Fibroblast of lung (primary cell): ENCODE measurements at regions not wholly inside any gene's neighbourhood (a gene's known extent, or its start where the extent isn't known, plus 50 kb on each side); places are given as distances from the start of the nearest gene placed in this dataset.
"Not testable (repeated sequence)": the region's sequence is repeated elsewhere in the genome, so short reads cannot be mapped to it uniquely, and the experiment has no call there.

Source experiments
- DNase-seq, 2 donors: peaks; one replicate each; pipeline versions ENCODE4 v3.0.0 to v3.0.0-alpha.2; 2010; ENCODE audit warnings: low read depth in 2 of 2
- H2AFZ ChIP-seq: 2 replicates; pipeline ENCODE4 v1.5.1; 2012; ENCODE audit warnings: low read length, control low read depth, inconsistent platforms
- H3K27ac ChIP-seq: 2 replicates; pipeline ENCODE4 v1.5.1; 2011; ENCODE audit warnings: low read length, control low read depth; ENCODE audit not compliant: insufficient read depth
- H3K27me3 ChIP-seq: 2 replicates; pipeline ENCODE4 v1.5.1; 2011; ENCODE audit warnings: mild to moderate bottlenecking, low read length; ENCODE audit not compliant: control insufficient read depth, insufficient read depth
- H3K36me3 ChIP-seq: 2 replicates; pipeline ENCODE4 v1.5.1; 2011; ENCODE audit warnings: low read length; ENCODE audit not compliant: control insufficient read depth, insufficient read depth
- H3K4me1 ChIP-seq: 2 replicates; pipeline ENCODE4 v1.5.1; 2011; ENCODE audit warnings: low read length; ENCODE audit not compliant: control insufficient read depth, insufficient read depth; ENCODE audit errors: extremely low read depth
- H3K4me2 ChIP-seq: 2 replicates; pipeline ENCODE4 v1.5.1; 2011; ENCODE audit warnings: low read length, control low read depth; ENCODE audit not compliant: insufficient read depth; ENCODE audit errors: extremely low read depth
- H3K4me3 ChIP-seq, 4 experiments: fragments of 200-600 bp in 1 of 4; sonication (generic) in 1 of 4; replicated peaks in 1 of 4; 2 replicates each; pipeline ENCODE4 v1.5.1; 2011 to 2016; ENCODE audit warnings: low read length in 4 of 4, low read depth in 3 of 4, mild to moderate bottlenecking in 3 of 4, control low read depth in 2 of 4, inconsistent platforms in 1 of 4, mixed read lengths in 1 of 4; ENCODE audit not compliant: insufficient read depth in 1 of 4; ENCODE audit errors: control extremely low read depth in 1 of 4
- H3K79me2 ChIP-seq: 2 replicates; pipeline ENCODE4 v1.5.1; 2012; ENCODE audit warnings: mild to moderate bottlenecking, low read length, inconsistent platforms; ENCODE audit not compliant: control insufficient read depth, insufficient read depth
- H3K9ac ChIP-seq: 2 replicates; pipeline ENCODE4 v1.5.1; 2011; ENCODE audit warnings: mild to moderate bottlenecking, low read length, control low read depth; ENCODE audit not compliant: insufficient read depth
- H3K9me3 ChIP-seq: 2 replicates; pipeline ENCODE4 v1.5.1; 2012; ENCODE audit warnings: low read depth, low read length; ENCODE audit not compliant: control insufficient read depth, insufficient read depth
- H4K20me1 ChIP-seq: 2 replicates; pipeline ENCODE4 v1.5.1; 2011; ENCODE audit warnings: low read length; ENCODE audit not compliant: control insufficient read depth, insufficient read depth; ENCODE audit errors: extremely low read depth
- EZH2 ChIP-seq: IDR thresholded peaks from 2 replicates; pipeline ENCODE4 v1.5.1; 2012; ENCODE audit warnings: low read length, control low read depth, mild to moderate bottlenecking; ENCODE audit errors: missing control alignments
- TF ChIP-seq, protein P1 (sequence below), 2 donors: IDR thresholded peaks in 1 of 2; conservative IDR thresholded peaks in 1 of 2; 1 replicate in 1 of 2; 2 replicates in 1 of 2; pipeline ENCODE4 v1.5.1; 2011 to 2012; ENCODE audit warnings: low read length in 2 of 2, control low read depth in 1 of 2, inconsistent platforms in 1 of 2, low read depth in 1 of 2, mild to moderate bottlenecking in 1 of 2

DNA sequence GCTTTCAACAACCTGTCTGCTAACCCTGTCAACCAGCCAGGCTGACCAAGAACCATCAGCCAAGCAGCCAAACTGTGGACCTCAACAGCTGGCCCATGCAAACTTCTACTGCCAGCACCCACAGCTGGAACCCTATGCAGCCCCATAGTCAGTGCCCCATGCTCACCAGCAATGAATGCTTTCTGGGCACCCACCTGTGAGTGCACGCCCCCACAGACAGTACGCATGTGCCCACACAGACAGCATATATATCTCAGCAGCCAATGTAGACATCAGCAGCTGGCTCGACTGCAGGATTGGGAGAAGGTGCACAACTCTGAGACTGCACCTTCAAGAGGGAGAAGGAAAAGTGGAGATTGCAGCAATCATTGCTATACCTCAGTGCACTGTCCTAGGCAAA, 1534.6 kb downstream of the GRIK2 start:
- H3K79me2 ChIP-seq, result no peaks in the 10 kb centered on the region
- H3K27ac ChIP-seq, result no peak overlapping the region
- no peak overlapping the region for H3K4me3 ChIP-seq
- TF ChIP-seq, protein P1, sequence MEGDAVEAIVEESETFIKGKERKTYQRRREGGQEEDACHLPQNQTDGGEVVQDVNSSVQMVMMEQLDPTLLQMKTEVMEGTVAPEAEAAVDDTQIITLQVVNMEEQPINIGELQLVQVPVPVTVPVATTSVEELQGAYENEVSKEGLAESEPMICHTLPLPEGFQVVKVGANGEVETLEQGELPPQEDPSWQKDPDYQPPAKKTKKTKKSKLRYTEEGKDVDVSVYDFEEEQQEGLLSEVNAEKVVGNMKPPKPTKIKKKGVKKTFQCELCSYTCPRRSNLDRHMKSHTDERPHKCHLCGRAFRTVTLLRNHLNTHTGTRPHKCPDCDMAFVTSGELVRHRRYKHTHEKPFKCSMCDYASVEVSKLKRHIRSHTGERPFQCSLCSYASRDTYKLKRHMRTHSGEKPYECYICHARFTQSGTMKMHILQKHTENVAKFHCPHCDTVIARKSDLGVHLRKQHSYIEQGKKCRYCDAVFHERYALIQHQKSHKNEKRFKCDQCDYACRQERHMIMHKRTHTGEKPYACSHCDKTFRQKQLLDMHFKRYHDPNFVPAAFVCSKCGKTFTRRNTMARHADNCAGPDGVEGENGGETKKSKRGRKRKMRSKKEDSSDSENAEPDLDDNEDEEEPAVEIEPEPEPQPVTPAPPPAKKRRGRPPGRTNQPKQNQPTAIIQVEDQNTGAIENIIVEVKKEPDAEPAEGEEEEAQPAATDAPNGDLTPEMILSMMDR (conservative IDR thresholded peaks at IDR 0.05 in 1 of 2, IDR thresholded peaks at IDR 0.05 in 1 of 2; ENCODE audit: low read depth in 1 of 2, low read length in 2 of 2), result no peak
- H3K27me3 ChIP-seq, result no peaks in the 10 kb centered on the region
- no peaks in the 10 kb centered on the region for H3K4me1 ChIP-seq
- no peak overlapping the region for H3K4me2 ChIP-seq
- H3K9me3 ChIP-seq, result no peaks in the 10 kb centered on the region
- no peak overlapping the region for H2AFZ ChIP-seq
- no peak for DNase-seq
- H3K36me3 ChIP-seq, result no peaks in the 10 kb centered on the region
- no peaks in the 10 kb centered on the region for H4K20me1 ChIP-seq
- no peak overlapping the region for H3K9ac ChIP-seq

DNA sequence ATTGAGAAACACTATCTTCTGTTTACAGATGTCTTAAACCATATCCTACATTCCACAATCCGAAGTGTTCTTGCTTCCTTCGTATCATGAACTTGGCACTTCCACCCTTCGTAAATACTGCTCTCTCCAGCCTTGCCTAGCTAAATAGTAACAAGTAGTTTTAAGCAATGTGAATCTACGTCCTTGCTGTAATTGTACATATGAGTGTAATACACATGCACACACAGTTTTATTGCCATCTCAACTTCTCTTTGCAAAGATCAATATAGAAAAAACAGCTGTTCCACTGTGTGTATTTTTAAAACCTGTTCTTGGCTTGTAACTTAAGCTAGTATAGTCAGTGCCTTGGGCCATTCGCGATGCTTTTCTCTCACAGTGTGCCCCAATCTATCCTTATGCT, 1524.7 kb downstream of the GRIK2 start:
- Histone ChIP-seq H3K27ac (no peak overlapping the region), H3K4me1 (no peaks in the 10 kb centered on the region), H3K79me2 (no peaks in the 10 kb centered on the region), H3K9me3 (no peaks in the 10 kb centered on the region), H2AFZ (no peak overlapping the region), H3K4me3 (no peak overlapping the region), H3K4me2 (no peak overlapping the region), H3K9ac (no peak overlapping the region), H3K36me3 (no peaks in the 10 kb centered on the region), H4K20me1 (no peaks in the 10 kb centered on the region), H3K27me3 (no peaks in the 10 kb centered on the region)
- DNase-seq, result no peak
- TF ChIP-seq, protein P1 (conservative IDR thresholded peaks at IDR 0.05 in 1 of 2, IDR thresholded peaks at IDR 0.05 in 1 of 2; ENCODE audit: low read depth in 1 of 2, low read length in 2 of 2), result no peak
- no peak for TF ChIP-seq EZH2

DNA sequence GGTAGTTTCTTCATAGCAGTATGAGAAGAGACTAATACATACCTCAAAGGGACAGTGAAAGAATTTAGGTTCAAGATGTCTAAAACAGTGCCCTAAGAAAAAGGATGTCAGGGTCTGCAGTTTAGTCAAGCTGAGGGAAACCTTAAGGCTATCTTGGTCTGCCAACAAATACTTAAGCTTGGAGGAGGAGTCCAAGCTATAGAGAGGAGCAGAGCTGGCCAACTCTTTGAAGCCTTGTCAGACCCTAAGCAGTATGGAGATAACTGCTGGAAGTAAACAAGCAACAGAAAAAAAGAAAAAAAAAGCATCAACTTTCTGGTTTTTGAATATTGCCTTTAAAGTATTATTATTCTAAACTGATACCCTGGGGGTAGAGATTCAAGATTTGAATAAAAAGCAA, 1518.1 kb downstream of the GRIK2 start:
- Histone ChIP-seq H3K9me3 (no peaks in the 10 kb centered on the region), H4K20me1 (no peaks in the 10 kb centered on the region), H3K36me3 (no peaks in the 10 kb centered on the region), H3K27ac (no peak overlapping the region), H3K9ac (no peak overlapping the region), H3K79me2 (no peaks in the 10 kb centered on the region), H2AFZ (no peak overlapping the region), H3K4me2 (no peak overlapping the region), H3K4me3 (no peak overlapping the region), H3K27me3 (no peaks in the 10 kb centered on the region), H3K4me1 (no peaks in the 10 kb centered on the region)
- no peak for DNase-seq
- TF ChIP-seq, protein P1 (conservative IDR thresholded peaks at IDR 0.05 in 1 of 2, IDR thresholded peaks at IDR 0.05 in 1 of 2; ENCODE audit: low read depth in 1 of 2, low read length in 2 of 2), result no peak
- no peak for TF ChIP-seq EZH2

DNA sequence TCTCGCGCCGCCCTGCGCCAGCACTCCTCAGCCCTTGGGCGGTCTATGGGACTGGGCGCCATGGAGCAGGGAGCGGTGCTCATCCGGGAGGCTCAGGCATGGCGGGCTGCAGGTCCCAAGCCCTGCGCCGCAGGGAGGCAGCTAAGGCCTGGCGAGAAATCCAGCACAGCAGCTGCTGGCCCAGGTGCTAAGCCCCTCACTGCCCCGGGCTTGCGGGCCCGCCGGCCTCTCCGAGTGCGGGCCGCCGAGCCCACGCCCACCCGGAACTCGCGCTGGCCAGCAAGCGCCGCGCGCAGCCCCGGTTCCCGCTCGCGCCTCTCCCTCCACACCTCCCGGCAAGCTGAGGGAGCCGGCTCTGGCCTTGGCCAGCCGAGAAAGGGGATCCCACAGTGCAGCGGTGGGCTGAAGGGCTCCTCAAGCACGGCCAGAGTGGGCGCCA, 1517.2 kb downstream of the GRIK2 start:
- H3K79me2 ChIP-seq, H3K4me2 ChIP-seq, H3K36me3 ChIP-seq, H4K20me1 ChIP-seq, H3K4me3 ChIP-seq, H3K27ac ChIP-seq, H3K27me3 ChIP-seq, H2AFZ ChIP-seq, DNase-seq, H3K9me3 ChIP-seq, H3K4me1 ChIP-seq, H3K9ac ChIP-seq: not testable (repeated sequence)
